Sigmoid colon (tissue), 6 donors: ENCODE measurements at regions not wholly inside any gene's neighbourhood (a gene's known extent, or its start where the extent isn't known, plus 50 kb on each side); places are given as distances from the start of the nearest gene placed in this dataset.

ENCODE experiments used
- DNase-seq: peaks from one replicate; pipeline ENCODE4 v3.0.0-alpha.2; 2019
- H3K27ac ChIP-seq, 4 donors: fragments of 200-600 bp; sonication (generic); one replicate each; pipeline ENCODE4 v1.5.1; 2016 to 2019; ENCODE audit warnings: mild to moderate bottlenecking in 1 of 4
- H3K27me3 ChIP-seq, 3 donors: fragments of 200-600 bp; sonication (generic); one replicate each; pipeline ENCODE4 v1.5.1; 2019; ENCODE audit warnings: mild to moderate bottlenecking in 1 of 3
- H3K36me3 ChIP-seq, 4 donors: fragments of 200-600 bp; sonication (generic); one replicate each; pipeline ENCODE4 v1.5.1; 2016 to 2019
- H3K4me1 ChIP-seq, 4 donors: fragments of 200-600 bp; sonication (generic); one replicate each; pipeline ENCODE4 v1.5.1; 2017 to 2019
- H3K4me3 ChIP-seq, 4 donors: fragments of 200-600 bp; sonication (generic); one replicate each; pipeline ENCODE4 v1.5.1; 2017 to 2019; ENCODE audit warnings: mild to moderate bottlenecking in 2 of 4, moderate library complexity in 1 of 4
- H3K9me3 ChIP-seq, 4 donors: fragments of 200-600 bp in 3 of 4; sonication (generic) in 3 of 4; one replicate each; pipeline versions ENCODE4 v1.5.1 to v1.6.1; 2013 to 2019
- CTCF ChIP-seq, 4 experiments: fragments of 450-650 bp in 3 of 4; fragments of 200-600 bp in 1 of 4; IDR thresholded peaks; one replicate each; pipeline ENCODE4 v1.5.1; 2016 to 2019; ENCODE audit warnings: antibody characterized with exemption in 4 of 4, mild to moderate bottlenecking in 3 of 4, moderate library complexity in 2 of 4
- EP300 ChIP-seq, 4 donors: sonication (generic); formaldehyde crosslinking; IDR thresholded peaks; one replicate each; pipeline ENCODE4 v1.6.1; 2017; ENCODE audit warnings: antibody characterized with exemption in 4 of 4
- POLR2A ChIP-seq, 2 donors: fragments of 450-650 bp; IDR thresholded peaks; one replicate each; pipeline ENCODE4 v1.6.1; 2016; ENCODE audit warnings: antibody characterized with exemption in 2 of 2, mild to moderate bottlenecking in 2 of 2, moderate library complexity in 2 of 2
- POLR2AphosphoS5 ChIP-seq, 4 donors: sonication (generic); formaldehyde crosslinking; IDR thresholded peaks; one replicate each; pipeline ENCODE4 v1.6.1; 2017; ENCODE audit warnings: antibody characterized with exemption in 4 of 4
- WGBS, 2 donors: extraction: QIAGEN DNeasy Blood & Tissue Kit; methylation state at CpG; one replicate each; pipeline ENCODE4 v1.1.7; 2013; 5-methylcytosine and 5-hydroxymethylcytosine counted together
- intact Hi-C: fragments of 100-400 bp; cut with DNase I; formaldehyde crosslinking; loops from one replicate; pipeline ENCODE4 v1.15.1; 2023
- donor health status: healthy with polysubstance abuse.
- donor health status: healthy.

- Histone ChIP-seq H3K4me3 (no peak overlapping the region), H3K36me3 (no peaks in the 10 kb centered on the region), H3K27me3 (no peaks in the 10 kb centered on the region), H3K9me3 (no peaks in the 10 kb centered on the region), H3K4me1 (no peaks in the 10 kb centered on the region), H3K27ac (no peak overlapping the region)
- no peak for DNase-seq
- TF ChIP-seq CTCF (IDR thresholded peaks at IDR 0.05) (no peak), POLR2AphosphoS5 (IDR thresholded peaks at IDR 0.05) (no peak), EP300 (IDR thresholded peaks at IDR 0.05) (no peak), POLR2A (IDR thresholded peaks at IDR 0.05) (no peak)
- intact Hi-C loops = no loop called here
Observed at GRCh38 chrY:8036563-8036962, 1125.0 kb upstream of the AMELY start.

DNA sequence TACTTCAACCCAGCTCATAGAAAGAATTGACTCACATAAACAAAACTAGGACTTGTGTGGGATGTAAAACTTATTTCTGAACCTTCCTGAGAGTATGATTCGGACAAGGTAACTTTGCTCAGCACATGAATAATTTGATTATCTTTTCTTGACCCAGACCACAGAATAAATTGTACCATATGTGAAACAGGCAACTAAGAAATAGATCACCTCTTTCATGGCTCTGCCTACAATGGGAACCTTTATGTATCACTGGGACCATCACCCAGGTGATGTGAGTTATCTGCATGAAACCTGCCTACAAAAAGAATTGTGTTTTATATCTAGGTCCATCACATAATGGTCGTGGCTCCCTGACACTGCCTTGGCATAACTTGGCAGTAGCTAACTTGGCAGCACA is 1124.1 kb upstream of the AMELY start:
- H3K27ac ChIP-seq = no peak overlapping the region
- no peak for TF ChIP-seq POLR2A (IDR thresholded peaks at IDR 0.05)
- no peak for TF ChIP-seq CTCF (IDR thresholded peaks at IDR 0.05)
- TF ChIP-seq POLR2AphosphoS5 (IDR thresholded peaks at IDR 0.05) = no peak
- no peak for TF ChIP-seq EP300 (IDR thresholded peaks at IDR 0.05)
- no peaks in the 10 kb centered on the region for H3K27me3 ChIP-seq
- 55 to 77% methylated on average over 2 of the region's 2 CpGs for WGBS, 2 donors
- intact Hi-C loops = no loop called here
- no peak overlapping the region for H3K4me3 ChIP-seq
- DNase-seq = no peak
- no peaks in the 10 kb centered on the region for H3K4me1 ChIP-seq
- H3K9me3 ChIP-seq = no peaks in the 10 kb centered on the region
- H3K36me3 ChIP-seq = no peaks in the 10 kb centered on the region

- 79 to 90% methylated on average over 2 of the region's 2 CpGs for WGBS, 2 donors
- H3K27me3 ChIP-seq = no peaks in the 10 kb centered on the region
- no peaks in the 10 kb centered on the region for H3K36me3 ChIP-seq
- H3K9me3 ChIP-seq = no peaks in the 10 kb centered on the region
- no peaks in the 10 kb centered on the region for H3K4me1 ChIP-seq
- intact Hi-C loops = no loop called here
- no peak for TF ChIP-seq POLR2AphosphoS5 (IDR thresholded peaks at IDR 0.05)
- H3K27ac ChIP-seq = no peak overlapping the region
- no peak for DNase-seq
- H3K4me3 ChIP-seq = no peak overlapping the region
Observed at GRCh38 chrY:8034673-8035072, 1123.1 kb upstream of the AMELY start.

DNA sequence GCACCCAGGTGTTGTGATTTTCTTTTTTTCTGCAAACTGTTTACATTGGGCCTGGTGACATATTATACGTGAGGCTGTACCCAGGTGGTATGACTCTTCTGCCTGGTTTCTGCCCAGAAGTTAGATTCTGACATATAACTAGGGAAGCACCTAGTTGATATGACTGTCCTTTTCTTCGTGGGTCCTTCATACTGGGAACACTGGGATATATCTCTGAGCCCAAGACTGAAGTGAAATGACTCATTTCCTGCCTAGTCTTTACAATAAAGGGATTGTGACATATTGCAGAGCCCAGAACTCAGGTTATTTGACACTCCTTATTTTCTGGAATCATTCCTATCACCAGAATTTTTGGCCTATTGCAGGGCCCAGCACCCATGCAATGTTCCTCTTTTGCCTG is 1121.6 kb upstream of the AMELY start:
- DNase-seq = no peak
- 39 to 56% methylated on average over 2 of the region's 2 CpGs for WGBS, 2 donors
- TF ChIP-seq CTCF (IDR thresholded peaks at IDR 0.05) (no peak), POLR2AphosphoS5 (IDR thresholded peaks at IDR 0.05) (no peak), EP300 (IDR thresholded peaks at IDR 0.05) (no peak), POLR2A (IDR thresholded peaks at IDR 0.05) (no peak)
- Histone ChIP-seq H3K27me3 (no peaks in the 10 kb centered on the region), H3K4me1 (no peaks in the 10 kb centered on the region), H3K4me3 (no peak overlapping the region), H3K27ac (no peak overlapping the region), H3K36me3 (no peaks in the 10 kb centered on the region), H3K9me3 (no peaks in the 10 kb centered on the region)
- intact Hi-C loops = no loop called here

DNA sequence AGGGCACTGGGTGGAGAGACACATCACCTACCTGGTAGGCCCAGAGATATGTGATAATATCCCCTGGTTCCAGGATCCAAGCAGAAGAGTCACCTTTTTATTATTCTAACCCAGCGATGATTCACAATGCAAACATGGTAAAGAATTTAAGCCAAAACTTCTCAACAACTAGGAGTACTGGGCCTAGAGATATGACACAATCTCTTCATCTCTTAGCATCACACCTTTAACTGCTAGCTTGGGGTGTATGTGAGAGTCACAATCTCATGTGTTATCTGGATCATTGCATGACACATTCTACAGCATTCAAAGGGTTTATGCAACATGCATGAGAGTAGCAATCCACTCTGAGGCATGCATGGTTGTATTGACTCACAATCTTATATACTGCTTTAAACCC is 1109.0 kb upstream of the AMELY start:
- no peak overlapping the region for H3K27ac ChIP-seq
- DNase-seq = no peak
- WGBS, 2 donors = 91 to 95% methylated on average over 1 of the region's 1 CpG
- no peaks in the 10 kb centered on the region for H3K9me3 ChIP-seq
- H3K4me3 ChIP-seq = no peak overlapping the region
- TF ChIP-seq EP300 (IDR thresholded peaks at IDR 0.05) (no peak), POLR2AphosphoS5 (IDR thresholded peaks at IDR 0.05) (no peak), CTCF (IDR thresholded peaks at IDR 0.05) (no peak), POLR2A (IDR thresholded peaks at IDR 0.05) (no peak)
- H3K4me1 ChIP-seq = no peaks in the 10 kb centered on the region
- intact Hi-C loops = no loop called here
- H3K36me3 ChIP-seq = no peaks in the 10 kb centered on the region
- no peaks in the 10 kb centered on the region for H3K27me3 ChIP-seq
